HG03039 (cell line): ENCODE measurements at regions not wholly inside any gene's neighbourhood (a gene's known extent, or its start where the extent isn't known, plus 50 kb on each side); places are given as distances from the start of the nearest gene placed in this dataset.

Experiments
- ATAC-seq: cut with Tn5 transposase; IDR thresholded peaks from one replicate; pipeline ENCODE4 v1.9.1; 2021; ENCODE audit warnings: mild to moderate bottlenecking, moderate library complexity; ENCODE audit not compliant: unreplicated experiment

- ATAC-seq, result no peak
Measured at GRCh38 chr4:147347217-147347616, 133.7 kb upstream of the EDNRA start.

- no peak for ATAC-seq
Measured at GRCh38 chr4:147349193-147349592, 131.7 kb upstream of the EDNRA start.

GRCh38 chr4:147351083-147351787 lies 129.7 kb upstream of the EDNRA start:
- ATAC-seq, result no peak

- no peak for ATAC-seq
Measured at GRCh38 chr4:147354237-147354636, 126.7 kb upstream of the EDNRA start.

GRCh38 chr4:147355032-147355656 lies 125.8 kb upstream of the EDNRA start:
- ATAC-seq, result no peak

- ATAC-seq, result no peak
Measured at GRCh38 chr4:147355847-147356246, 125.0 kb upstream of the EDNRA start.

- no peak for ATAC-seq
Measured at GRCh38 chr4:147360301-147360700, 120.6 kb upstream of the EDNRA start.

GRCh38 chr4:147361726-147362125 lies 119.2 kb upstream of the EDNRA start:
- ATAC-seq, result no peak

GRCh38 chr4:147362938-147363337 lies 118.0 kb upstream of the EDNRA start:
- no peak for ATAC-seq

GRCh38 chr4:147363514-147363913 lies 117.4 kb upstream of the EDNRA start:
- ATAC-seq, result no peak

- no peak for ATAC-seq
Measured at GRCh38 chr4:147365396-147365795, 115.5 kb upstream of the EDNRA start.

GRCh38 chr4:147366164-147366563 lies 114.7 kb upstream of the EDNRA start:
- no peak for ATAC-seq

- no peak for ATAC-seq
Measured at GRCh38 chr4:147367891-147368290, 113.0 kb upstream of the EDNRA start.

- no peak for ATAC-seq
Measured at GRCh38 chr4:147368948-147369347, 111.9 kb upstream of the EDNRA start.

- no peak for ATAC-seq
Measured at GRCh38 chr4:147370473-147370872, 110.4 kb upstream of the EDNRA start.

- no peak for ATAC-seq
Measured at GRCh38 chr4:147370881-147371280, 110.0 kb upstream of the EDNRA start.

GRCh38 chr4:147371661-147372060 lies 109.2 kb upstream of the EDNRA start:
- ATAC-seq, result no peak

- no peak for ATAC-seq
Measured at GRCh38 chr4:147378780-147379179, 102.1 kb upstream of the EDNRA start.

GRCh38 chr4:147381749-147382148 lies 99.1 kb upstream of the EDNRA start:
- ATAC-seq, result no peak

- no peak for ATAC-seq
Measured at GRCh38 chr4:147388018-147388417, 92.9 kb upstream of the EDNRA start.

GRCh38 chr4:147396105-147396504 lies 84.8 kb upstream of the EDNRA start:
- no peak for ATAC-seq

GRCh38 chr4:147398556-147398955 lies 82.3 kb upstream of the EDNRA start:
- ATAC-seq, result no peak

GRCh38 chr4:147400721-147401120 lies 80.2 kb upstream of the EDNRA start:
- ATAC-seq, result no peak
